Activated naive CD4-positive, alpha-beta T cell treated with anti-CD3 and anti-CD28 coated beads, Interleukin-2, amount 10 ng/mL, durations not matched to agents 7 days and 5 days (primary cell): ENCODE measurements at regions not wholly inside any gene's neighbourhood (a gene's known extent, or its start where the extent isn't known, plus 50 kb on each side); places are given as distances from the start of the nearest gene placed in this dataset.
"Not testable (repeated sequence)": the region's sequence is repeated elsewhere in the genome, so short reads cannot be mapped to it uniquely, and the experiment has no call there.

Experiments
- CTCF ChIA-PET: fragments of 350-600 bp; sonication (Branson Sonifier 250); formaldehyde crosslinking; loops from one replicate; lab custom pipeline; 2021; ENCODE audit warnings: antibody characterized with exemption; lab: Charles Lee
- DNase-seq: peaks from one replicate; pipeline ENCODE4 v3.0.0-alpha.2; 2020
- H3K27ac Mint-ChIP-seq: one replicate; pipeline ENCODE4 v1.8.0; 2021; ENCODE audit warnings: mild to moderate bottlenecking, moderate library complexity, mixed read lengths
- H3K27me3 Mint-ChIP-seq: one replicate; pipeline ENCODE4 v1.8.0; 2021; ENCODE audit warnings: mild to moderate bottlenecking, mixed read lengths
- H3K36me3 Mint-ChIP-seq: one replicate; pipeline ENCODE4 v1.8.0; 2021; ENCODE audit warnings: mixed read lengths
- H3K4me1 Mint-ChIP-seq: one replicate; pipeline ENCODE4 v1.8.0; 2021; ENCODE audit warnings: mixed read lengths
- H3K4me3 Mint-ChIP-seq: one replicate; pipeline ENCODE4 v1.8.0; 2021; ENCODE audit warnings: mild to moderate bottlenecking, moderate library complexity, mixed read lengths
- H3K9me3 Mint-ChIP-seq: one replicate; pipeline ENCODE4 v1.8.0; 2021; ENCODE audit warnings: mixed read lengths

- Mint-ChIP-seq H3K4me1 (no peaks in the 10 kb centered on the region), H3K9me3 (no peaks in the 10 kb centered on the region), H3K27me3 (no peaks in the 10 kb centered on the region), H3K27ac (no peak overlapping the region), H3K36me3 (no peaks in the 10 kb centered on the region), H3K4me3 (no peak overlapping the region)
- DNase-seq = no peak
- CTCF ChIA-PET = no interaction called here
Observed at GRCh38 chr4:18444206-18444605, 422.7 kb upstream of the LCORL start.

GRCh38 chr4:18442957-18443356, 421.4 kb upstream of the LCORL start:
- Mint-ChIP-seq H3K4me1 (no peaks in the 10 kb centered on the region), H3K4me3 (no peak overlapping the region), H3K27ac (no peak overlapping the region), H3K36me3 (no peaks in the 10 kb centered on the region), H3K9me3 (no peaks in the 10 kb centered on the region), H3K27me3 (no peaks in the 10 kb centered on the region)
- CTCF ChIA-PET = no interaction called here
- DNase-seq = no peak

- H3K36me3 Mint-ChIP-seq = no peaks in the 10 kb centered on the region
- no peaks in the 10 kb centered on the region for H3K4me1 Mint-ChIP-seq
- no peak overlapping the region for H3K4me3 Mint-ChIP-seq
- DNase-seq = no peak
- no peaks in the 10 kb centered on the region for H3K27me3 Mint-ChIP-seq
- CTCF ChIA-PET = no interaction called here
- no peak overlapping the region for H3K27ac Mint-ChIP-seq
- no peaks in the 10 kb centered on the region for H3K9me3 Mint-ChIP-seq
Observed at GRCh38 chr4:18441676-18442075, 420.1 kb upstream of the LCORL start.

DNA sequence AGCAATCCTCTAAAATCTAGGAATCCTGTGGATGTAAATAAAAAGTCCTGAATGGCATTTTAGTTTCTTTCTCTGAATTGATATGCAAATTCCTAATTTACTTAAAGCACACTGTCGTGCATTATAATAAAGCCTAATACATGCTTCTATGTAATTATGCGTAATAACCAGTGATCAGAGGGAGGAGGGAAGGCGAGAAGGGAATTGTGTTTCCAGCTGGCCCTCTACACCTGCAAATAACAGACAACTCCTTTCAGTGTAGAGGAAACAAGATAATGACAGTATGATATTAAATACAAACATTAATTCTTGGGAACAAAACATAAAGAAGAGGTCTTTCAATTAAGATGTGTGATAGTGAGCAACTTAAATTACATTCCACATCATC, 419.6 kb upstream of the LCORL start:
- H3K27ac Mint-ChIP-seq = no peak overlapping the region
- no peaks in the 10 kb centered on the region for H3K9me3 Mint-ChIP-seq
- no peaks in the 10 kb centered on the region for H3K36me3 Mint-ChIP-seq
- no peak overlapping the region for H3K4me3 Mint-ChIP-seq
- H3K4me1 Mint-ChIP-seq = no peaks in the 10 kb centered on the region
- CTCF ChIA-PET = no interaction called here
- no peaks in the 10 kb centered on the region for H3K27me3 Mint-ChIP-seq
- no peak for DNase-seq

- Mint-ChIP-seq H3K27me3 (no peaks in the 10 kb centered on the region), H3K27ac (no peak overlapping the region), H3K9me3 (no peaks in the 10 kb centered on the region), H3K36me3 (no peaks in the 10 kb centered on the region), H3K4me1 (no peaks in the 10 kb centered on the region), H3K4me3 (no peak overlapping the region)
- DNase-seq = no peak
- CTCF ChIA-PET = no interaction called here
Observed at GRCh38 chr4:18440527-18441202, 419.1 kb upstream of the LCORL start.

- CTCF ChIA-PET = no interaction called here
- DNase-seq = no peak
- Mint-ChIP-seq H3K9me3 (no peaks in the 10 kb centered on the region), H3K36me3 (no peaks in the 10 kb centered on the region), H3K4me1 (no peaks in the 10 kb centered on the region), H3K4me3 (no peak overlapping the region), H3K27ac (no peak overlapping the region), H3K27me3 (no peaks in the 10 kb centered on the region)
Observed at GRCh38 chr4:18439311-18439710, 417.8 kb upstream of the LCORL start.

GRCh38 chr4:18435781-18436180, 414.2 kb upstream of the LCORL start:
- Mint-ChIP-seq H3K9me3 (no peaks in the 10 kb centered on the region), H3K27ac (no peak overlapping the region), H3K4me3 (no peak overlapping the region), H3K4me1 (no peaks in the 10 kb centered on the region), H3K27me3 (no peaks in the 10 kb centered on the region), H3K36me3 (no peaks in the 10 kb centered on the region)
- no peak for DNase-seq
- CTCF ChIA-PET = no interaction called here

GRCh38 chr4:18422685-18423084, 401.1 kb upstream of the LCORL start:
- CTCF ChIA-PET = no interaction called here
- no peak for DNase-seq
- H3K36me3 Mint-ChIP-seq = no peaks in the 10 kb centered on the region
- H3K27ac Mint-ChIP-seq = no peak overlapping the region
- no peaks in the 10 kb centered on the region for H3K9me3 Mint-ChIP-seq
- H3K4me1 Mint-ChIP-seq = no peaks in the 10 kb centered on the region
- H3K27me3 Mint-ChIP-seq = no peaks in the 10 kb centered on the region
- no peak overlapping the region for H3K4me3 Mint-ChIP-seq

DNA sequence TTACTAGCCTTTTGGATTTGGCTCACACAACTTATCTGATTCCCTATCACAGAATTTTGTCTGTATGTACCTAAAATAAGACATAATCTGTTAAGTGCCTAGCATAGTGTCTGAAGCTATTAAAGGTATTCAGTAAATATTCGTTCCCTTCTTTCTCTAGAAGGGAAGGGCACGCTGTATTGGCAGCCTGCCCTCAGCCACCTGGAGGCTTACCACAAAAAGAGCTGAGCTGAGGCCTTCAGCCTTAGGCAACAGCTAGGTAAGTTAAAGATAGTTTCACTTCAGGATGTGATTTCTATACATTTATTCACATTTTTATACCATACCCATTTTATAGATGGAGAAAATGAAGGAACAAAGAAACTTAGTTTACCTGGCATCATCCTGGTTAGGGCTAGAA, 400.0 kb upstream of the LCORL start:
- CTCF ChIA-PET = no interaction called here
- H3K27ac Mint-ChIP-seq = no peak overlapping the region
- no peak overlapping the region for H3K4me3 Mint-ChIP-seq
- no peaks in the 10 kb centered on the region for H3K27me3 Mint-ChIP-seq
- no peaks in the 10 kb centered on the region for H3K36me3 Mint-ChIP-seq
- no peaks in the 10 kb centered on the region for H3K9me3 Mint-ChIP-seq
- no peak for DNase-seq
- H3K4me1 Mint-ChIP-seq = no peaks in the 10 kb centered on the region

GRCh38 chr4:18419780-18420179, 398.2 kb upstream of the LCORL start:
- no peak for DNase-seq
- Mint-ChIP-seq H3K9me3 (no peaks in the 10 kb centered on the region), H3K27me3 (no peaks in the 10 kb centered on the region), H3K27ac (no peak overlapping the region), H3K36me3 (no peaks in the 10 kb centered on the region), H3K4me3 (no peak overlapping the region), H3K4me1 (no peaks in the 10 kb centered on the region)
- CTCF ChIA-PET = no interaction called here

- not testable (repeated sequence) for H3K27ac Mint-ChIP-seq
Observed at GRCh38 chr4:18418195-18418898, 396.8 kb upstream of the LCORL start.

GRCh38 chr4:18417651-18418050, 396.1 kb upstream of the LCORL start:
- H3K4me3 Mint-ChIP-seq, H3K27ac Mint-ChIP-seq, H3K36me3 Mint-ChIP-seq, DNase-seq, H3K27me3 Mint-ChIP-seq, H3K4me1 Mint-ChIP-seq, H3K9me3 Mint-ChIP-seq, CTCF ChIA-PET: not testable (repeated sequence)

More at GRCh38 chr4:18418195-18418898, 396.8 kb upstream of the LCORL start:
- DNase-seq, H3K36me3 Mint-ChIP-seq, H3K4me1 Mint-ChIP-seq, H3K27me3 Mint-ChIP-seq, CTCF ChIA-PET, H3K4me3 Mint-ChIP-seq, H3K9me3 Mint-ChIP-seq: not testable (repeated sequence)

- Mint-ChIP-seq H3K4me1 (no peaks in the 10 kb centered on the region), H3K27me3 (no peaks in the 10 kb centered on the region), H3K27ac (no peak overlapping the region), H3K4me3 (no peak overlapping the region), H3K9me3 (no peaks in the 10 kb centered on the region), H3K36me3 (no peaks in the 10 kb centered on the region)
- DNase-seq = no peak
- CTCF ChIA-PET = no interaction called here
Observed at GRCh38 chr4:18406264-18406663, 384.7 kb upstream of the LCORL start.

GRCh38 chr4:18405054-18405453, 383.5 kb upstream of the LCORL start:
- CTCF ChIA-PET = no interaction called here
- H3K4me3 Mint-ChIP-seq = no peak overlapping the region
- no peaks in the 10 kb centered on the region for H3K4me1 Mint-ChIP-seq
- H3K9me3 Mint-ChIP-seq = no peaks in the 10 kb centered on the region
- no peak overlapping the region for H3K27ac Mint-ChIP-seq
- no peaks in the 10 kb centered on the region for H3K36me3 Mint-ChIP-seq
- no peak for DNase-seq
- no peaks in the 10 kb centered on the region for H3K27me3 Mint-ChIP-seq

- Mint-ChIP-seq H3K9me3 (no peaks in the 10 kb centered on the region), H3K4me3 (no peak overlapping the region), H3K27me3 (no peaks in the 10 kb centered on the region), H3K4me1 (no peaks in the 10 kb centered on the region), H3K27ac (no peak overlapping the region), H3K36me3 (no peaks in the 10 kb centered on the region)
- CTCF ChIA-PET = no interaction called here
- no peak for DNase-seq
Observed at GRCh38 chr4:18404642-18405041, 383.1 kb upstream of the LCORL start.
